Loucy (cell line): ENCODE measurements at regions not wholly inside any gene's neighbourhood (a gene's known extent, or its start where the extent isn't known, plus 50 kb on each side); places are given as distances from the start of the nearest gene placed in this dataset.

Experiments used
- H2AFZ ChIP-seq: fragments of 200-600 bp; sonication (generic); 2 replicates; pipeline ENCODE4 v1.6.0; 2016; ENCODE audit warnings: antibody characterized with exemption, mild to moderate bottlenecking, low read length, moderate library complexity
- H3F3A ChIP-seq: fragments of 200-600 bp; 2 replicates; pipeline ENCODE4 v1.6.0; 2016; ENCODE audit warnings: antibody characterized with exemption, low read depth, mild to moderate bottlenecking
- H3K27me3 ChIP-seq: fragments of 200-600 bp; sonication (generic); 2 replicates; pipeline ENCODE4 v1.6.1; 2014; ENCODE audit warnings: low read length, mild to moderate bottlenecking; ENCODE audit not compliant: insufficient read depth, poor library complexity, severe bottlenecking
- H3K36me3 ChIP-seq: fragments of 200-600 bp; sonication (generic); 2 replicates; pipeline ENCODE4 v1.6.1; 2016; ENCODE audit warnings: low read length; ENCODE audit not compliant: insufficient read depth
- H3K4me1 ChIP-seq: fragments of 200-600 bp; sonication (generic); 2 replicates; pipeline ENCODE4 v1.5.1; 2014; ENCODE audit warnings: low read length, mild to moderate bottlenecking; ENCODE audit not compliant: insufficient read depth, poor library complexity, severe bottlenecking
- H3K4me2 ChIP-seq: fragments of 200-600 bp; sonication (generic); 2 replicates; pipeline ENCODE4 v1.6.0; 2014; ENCODE audit warnings: antibody characterized with exemption, low read length, low read depth, mild to moderate bottlenecking; ENCODE audit not compliant: poor library complexity, severe bottlenecking
- H3K4me3 ChIP-seq: fragments of 200-600 bp; sonication (generic); 2 replicates; pipeline ENCODE4 v1.5.1; 2014; ENCODE audit warnings: low read length, mild to moderate bottlenecking, mixed read lengths; ENCODE audit not compliant: poor library complexity, severe bottlenecking
- H3K79me2 ChIP-seq: fragments of 200-600 bp; sonication (generic); 2 replicates; pipeline ENCODE4 v1.6.1; 2014; ENCODE audit warnings: low read length; ENCODE audit not compliant: insufficient read depth
- H3K9ac ChIP-seq: fragments of 200-600 bp; sonication (generic); 2 replicates; pipeline ENCODE4 v1.6.0; 2014; ENCODE audit warnings: mild to moderate bottlenecking, low read depth, low read length, moderate library complexity; ENCODE audit not compliant: poor library complexity, severe bottlenecking
- H3K9me2 ChIP-seq: fragments of 200-600 bp; sonication (generic); replicated peaks from 2 replicates; pipeline ENCODE4 v1.6.1; 2016; ENCODE audit warnings: low read depth, low read length, mixed read lengths
- H3K9me3 ChIP-seq: fragments of 200-600 bp; sonication (generic); 2 replicates; pipeline ENCODE4 v1.6.1; 2014; ENCODE audit warnings: mild to moderate bottlenecking, antibody characterized with exemption, low read length, low read depth; ENCODE audit not compliant: insufficient read depth
- H4K20me1 ChIP-seq: fragments of 200-600 bp; sonication (generic); 2 replicates; pipeline ENCODE4 v1.6.0; 2014; ENCODE audit warnings: antibody characterized with exemption, low read length, mild to moderate bottlenecking; ENCODE audit not compliant: insufficient read depth, poor library complexity, severe bottlenecking
- EZH2phosphoT487 ChIP-seq: fragments of 200-600 bp; IDR thresholded peaks from 2 replicates; pipeline ENCODE4 v1.6.1; 2018; ENCODE audit warnings: antibody characterized with exemption, mild to moderate bottlenecking, moderate library complexity, borderline replicate concordance
- TF ChIP-seq, protein P1 (sequence below): fragments of 200-600 bp; sonication (generic); conservative IDR thresholded peaks from 2 replicates; pipeline ENCODE4 v1.5.1; 2014; ENCODE audit warnings: mild to moderate bottlenecking, antibody characterized with exemption, low read length

DNA sequence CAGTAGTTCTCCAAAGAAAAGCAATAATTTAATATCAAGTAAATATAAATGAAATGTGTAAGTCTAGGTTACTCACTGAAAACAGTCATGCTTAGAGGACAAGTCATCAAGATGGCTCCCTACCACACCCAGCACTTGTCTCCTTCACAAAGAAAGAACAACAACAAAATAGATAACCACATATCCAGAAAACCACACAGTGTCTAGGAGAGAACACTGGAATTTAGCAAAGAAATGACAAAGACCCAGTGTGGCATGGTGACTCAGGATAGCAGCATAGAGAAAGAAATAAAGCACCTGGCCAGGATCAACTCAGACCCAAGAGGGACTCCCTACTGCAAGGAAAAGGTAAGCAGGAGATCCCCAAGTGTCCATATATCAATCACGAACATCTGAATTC lies 356.2 kb downstream of the TMEM161B start:
- Histone ChIP-seq H3K27me3 (no peaks in the 10 kb centered on the region), H3K9ac (no peak overlapping the region), H3K4me1 (no peaks in the 10 kb centered on the region), H3K4me3 (no peak overlapping the region), H2AFZ (no peak overlapping the region), H4K20me1 (no peaks in the 10 kb centered on the region), H3F3A (no peaks in the 10 kb centered on the region), H3K4me2 (no peak overlapping the region), H3K79me2 (no peaks in the 10 kb centered on the region), H3K9me3 (no peaks in the 10 kb centered on the region; the same call in 1 of the 2 replicates), H3K36me3 (no peaks in the 10 kb centered on the region), H3K9me2 (no peaks in the 10 kb centered on the region)
- no peak for TF ChIP-seq EZH2phosphoT487
- TF ChIP-seq, protein P1, sequence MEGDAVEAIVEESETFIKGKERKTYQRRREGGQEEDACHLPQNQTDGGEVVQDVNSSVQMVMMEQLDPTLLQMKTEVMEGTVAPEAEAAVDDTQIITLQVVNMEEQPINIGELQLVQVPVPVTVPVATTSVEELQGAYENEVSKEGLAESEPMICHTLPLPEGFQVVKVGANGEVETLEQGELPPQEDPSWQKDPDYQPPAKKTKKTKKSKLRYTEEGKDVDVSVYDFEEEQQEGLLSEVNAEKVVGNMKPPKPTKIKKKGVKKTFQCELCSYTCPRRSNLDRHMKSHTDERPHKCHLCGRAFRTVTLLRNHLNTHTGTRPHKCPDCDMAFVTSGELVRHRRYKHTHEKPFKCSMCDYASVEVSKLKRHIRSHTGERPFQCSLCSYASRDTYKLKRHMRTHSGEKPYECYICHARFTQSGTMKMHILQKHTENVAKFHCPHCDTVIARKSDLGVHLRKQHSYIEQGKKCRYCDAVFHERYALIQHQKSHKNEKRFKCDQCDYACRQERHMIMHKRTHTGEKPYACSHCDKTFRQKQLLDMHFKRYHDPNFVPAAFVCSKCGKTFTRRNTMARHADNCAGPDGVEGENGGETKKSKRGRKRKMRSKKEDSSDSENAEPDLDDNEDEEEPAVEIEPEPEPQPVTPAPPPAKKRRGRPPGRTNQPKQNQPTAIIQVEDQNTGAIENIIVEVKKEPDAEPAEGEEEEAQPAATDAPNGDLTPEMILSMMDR, result no peak

GRCh38 chr5:87909382-87909781 lies 359.3 kb downstream of the TMEM161B start:
- no peak for TF ChIP-seq EZH2phosphoT487
- TF ChIP-seq, protein P1, result no peak
- Histone ChIP-seq H3K27me3 (no peaks in the 10 kb centered on the region), H3K4me3 (no peak overlapping the region), H3K9ac (no peak overlapping the region), H3K4me2 (no peak overlapping the region), H3K9me3 (no peaks in the 10 kb centered on the region; the same call in 1 of the 2 replicates), H4K20me1 (no peaks in the 10 kb centered on the region), H3K9me2 (no peaks in the 10 kb centered on the region), H2AFZ (no peak overlapping the region), H3K79me2 (no peaks in the 10 kb centered on the region), H3K36me3 (no peaks in the 10 kb centered on the region), H3K4me1 (no peaks in the 10 kb centered on the region), H3F3A (no peaks in the 10 kb centered on the region)

DNA sequence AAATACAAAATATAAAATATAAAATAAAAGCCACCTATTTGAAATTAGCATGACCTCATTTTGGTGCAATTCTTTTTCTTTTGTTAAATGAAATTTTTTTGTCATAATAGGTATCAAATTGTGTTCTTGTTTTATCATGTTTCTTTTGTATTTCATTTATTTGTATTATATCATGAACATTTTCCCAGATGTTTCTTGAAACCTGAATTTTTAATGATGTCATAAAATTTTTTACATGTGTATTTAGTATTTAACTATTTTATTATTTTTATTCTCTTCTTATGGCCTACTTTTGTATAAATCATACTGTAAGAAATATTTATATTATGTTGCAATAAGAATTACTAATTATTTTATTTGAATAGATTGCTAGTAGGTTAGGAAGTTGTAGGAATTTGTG lies 361.7 kb downstream of the TMEM161B start:
- Histone ChIP-seq H3F3A (no peaks in the 10 kb centered on the region), H3K9ac (no peak overlapping the region), H3K79me2 (no peaks in the 10 kb centered on the region), H4K20me1 (no peaks in the 10 kb centered on the region), H3K4me1 (no peaks in the 10 kb centered on the region), H3K36me3 (no peaks in the 10 kb centered on the region), H3K4me2 (no peak overlapping the region), H3K9me3 (no peaks in the 10 kb centered on the region; the same call in 1 of the 2 replicates), H3K9me2 (no peaks in the 10 kb centered on the region), H3K27me3 (no peaks in the 10 kb centered on the region), H2AFZ (no peak overlapping the region), H3K4me3 (no peak overlapping the region)
- TF ChIP-seq EZH2phosphoT487, result no peak
- TF ChIP-seq, protein P1, result no peak
